HEK293 (cell line): ENCODE measurements at regions not wholly inside any gene's neighbourhood (a gene's known extent, or its start where the extent isn't known, plus 50 kb on each side); places are given as distances from the start of the nearest gene placed in this dataset.

Experiments used
- ATF2 ChIP-seq: fragments of 450-650 bp; formaldehyde crosslinking; IDR thresholded peaks from 2 replicates; pipeline ENCODE4 v1.5.1; 2016; ENCODE audit warnings: missing biosample characterization, missing genetic modification characterization, low read depth
- CTCF ChIP-seq: fragments of 450-650 bp; formaldehyde crosslinking; IDR thresholded peaks from 2 replicates; pipeline ENCODE4 v1.5.1; 2016; ENCODE audit warnings: missing biosample characterization, missing genetic modification characterization
- PBX3 ChIP-seq: sonication (generic); formaldehyde crosslinking; IDR thresholded peaks from 2 replicates; pipeline ENCODE4 v1.8.1; 2022; ENCODE audit warnings: mild to moderate bottlenecking, moderate library complexity, missing genetic modification reagents
- ZFP3 ChIP-seq: fragments of 450-650 bp; formaldehyde crosslinking; IDR thresholded peaks from 2 replicates; pipeline ENCODE4 v1.5.1; 2016; ENCODE audit warnings: low read depth, missing biosample characterization, missing genetic modification characterization

- no peak for TF ChIP-seq CTCF (tag by site-specific recombination)
- no peak for TF ChIP-seq ATF2
- TF ChIP-seq PBX3 (CRISPR knock-in tag), result no peak
- no peak for TF ChIP-seq ZFP3 (tag by site-specific recombination)
Observed at GRCh38 chr4:124874172-124874450, 161.6 kb upstream of the ANKRD50 start.
